Lower leg skin (tissue), 4 donors: ENCODE measurements at regions not wholly inside any gene's neighbourhood (a gene's known extent, or its start where the extent isn't known, plus 50 kb on each side); places are given as distances from the start of the nearest gene placed in this dataset.

ENCODE experiments used
- DNase-seq, 2 donors: peaks; one replicate each; pipeline ENCODE4 v3.0.0-alpha.2; 2019; ENCODE audit warnings: low spot score in 2 of 2
- H3K4me3 ChIP-seq: fragments of 200-600 bp; sonication (generic); 2 replicates; pipeline ENCODE4 v1.5.1; 2017; ENCODE audit warnings: mild to moderate bottlenecking, low read depth; ENCODE audit not compliant: poor library complexity, severe bottlenecking
- POLR2A ChIP-seq, 2 donors: fragments of 450-650 bp; IDR thresholded peaks; one replicate each; pipeline ENCODE4 v1.6.1; 2016 to 2017; ENCODE audit warnings: antibody characterized with exemption in 2 of 2, mild to moderate bottlenecking in 1 of 2, moderate library complexity in 1 of 2
- WGBS, 2 donors: methylation state at CpG; one replicate each; pipeline ENCODE4 v1.1.5; 2018; 5-methylcytosine and 5-hydroxymethylcytosine counted together
- intact Hi-C: fragments of 100-400 bp; cut with DNase I; formaldehyde crosslinking; loops from one replicate; pipeline ENCODE4 v1.15.0; 2023; ENCODE audit warnings: low total_unique reads
- TF ChIP-seq, protein P1 (sequence below), 3 donors: fragments of 450-650 bp; IDR thresholded peaks; one replicate each; pipeline ENCODE4 v1.5.1; 2016; ENCODE audit warnings: antibody characterized with exemption in 3 of 3, mild to moderate bottlenecking in 3 of 3, moderate library complexity in 2 of 3

DNA sequence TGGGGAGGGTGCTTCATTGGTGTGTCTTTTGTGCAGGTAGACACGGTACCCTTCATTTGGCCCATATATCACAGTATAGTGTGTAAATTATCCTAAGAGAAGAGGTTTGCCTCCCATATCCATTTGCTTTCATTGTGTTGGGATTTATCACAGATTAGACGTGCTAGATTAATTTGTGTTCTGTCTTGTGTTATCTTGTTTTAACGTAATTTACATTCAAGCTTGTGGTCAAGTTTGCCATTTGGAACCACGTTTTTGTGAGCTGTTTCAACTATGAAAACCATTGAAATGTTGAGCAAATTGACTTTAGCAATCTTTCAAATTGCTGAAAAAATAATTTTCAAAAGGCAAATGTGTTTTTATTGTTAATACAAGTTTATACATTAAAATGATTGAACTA is 1826.5 kb downstream of the SLITRK5 start:
- DNase-seq: no peak
- H3K4me3 ChIP-seq: no peak overlapping the region
- intact Hi-C loops: no loop called here
- 62 to 80% methylated on average over 4 of the region's 4 CpGs for WGBS, 2 donors
- TF ChIP-seq POLR2A (IDR thresholded peaks at IDR 0.05): no peak
- TF ChIP-seq, protein P1, sequence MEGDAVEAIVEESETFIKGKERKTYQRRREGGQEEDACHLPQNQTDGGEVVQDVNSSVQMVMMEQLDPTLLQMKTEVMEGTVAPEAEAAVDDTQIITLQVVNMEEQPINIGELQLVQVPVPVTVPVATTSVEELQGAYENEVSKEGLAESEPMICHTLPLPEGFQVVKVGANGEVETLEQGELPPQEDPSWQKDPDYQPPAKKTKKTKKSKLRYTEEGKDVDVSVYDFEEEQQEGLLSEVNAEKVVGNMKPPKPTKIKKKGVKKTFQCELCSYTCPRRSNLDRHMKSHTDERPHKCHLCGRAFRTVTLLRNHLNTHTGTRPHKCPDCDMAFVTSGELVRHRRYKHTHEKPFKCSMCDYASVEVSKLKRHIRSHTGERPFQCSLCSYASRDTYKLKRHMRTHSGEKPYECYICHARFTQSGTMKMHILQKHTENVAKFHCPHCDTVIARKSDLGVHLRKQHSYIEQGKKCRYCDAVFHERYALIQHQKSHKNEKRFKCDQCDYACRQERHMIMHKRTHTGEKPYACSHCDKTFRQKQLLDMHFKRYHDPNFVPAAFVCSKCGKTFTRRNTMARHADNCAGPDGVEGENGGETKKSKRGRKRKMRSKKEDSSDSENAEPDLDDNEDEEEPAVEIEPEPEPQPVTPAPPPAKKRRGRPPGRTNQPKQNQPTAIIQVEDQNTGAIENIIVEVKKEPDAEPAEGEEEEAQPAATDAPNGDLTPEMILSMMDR (IDR thresholded peaks at IDR 0.05): no peak

DNA sequence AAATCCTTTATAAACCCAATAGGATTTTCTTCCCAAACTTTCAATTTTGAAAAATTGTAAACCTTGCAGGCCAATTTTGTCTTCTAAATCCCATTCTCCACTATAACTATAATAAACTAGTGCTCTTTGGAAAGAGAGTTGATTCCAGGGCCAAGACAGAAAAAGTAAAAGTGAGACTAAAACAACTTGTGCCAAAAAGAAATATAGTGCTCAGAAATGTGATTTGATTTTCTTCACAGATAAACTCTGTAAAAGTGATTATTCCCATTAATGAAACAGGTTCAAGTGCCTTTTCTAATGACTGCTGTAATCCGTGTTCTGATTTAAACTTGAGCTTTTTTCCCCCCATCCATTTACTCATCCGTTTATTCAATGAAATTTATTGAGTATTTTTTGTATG is 1831.1 kb downstream of the SLITRK5 start:
- TF ChIP-seq POLR2A (IDR thresholded peaks at IDR 0.05): no peak
- TF ChIP-seq, protein P1 (IDR thresholded peaks at IDR 0.05): no peak
- no peak overlapping the region for H3K4me3 ChIP-seq
- intact Hi-C loops: no loop called here
- DNase-seq: no peak
- WGBS, 2 donors: 38 to 54% methylated on average over 2 of the region's 2 CpGs

DNA sequence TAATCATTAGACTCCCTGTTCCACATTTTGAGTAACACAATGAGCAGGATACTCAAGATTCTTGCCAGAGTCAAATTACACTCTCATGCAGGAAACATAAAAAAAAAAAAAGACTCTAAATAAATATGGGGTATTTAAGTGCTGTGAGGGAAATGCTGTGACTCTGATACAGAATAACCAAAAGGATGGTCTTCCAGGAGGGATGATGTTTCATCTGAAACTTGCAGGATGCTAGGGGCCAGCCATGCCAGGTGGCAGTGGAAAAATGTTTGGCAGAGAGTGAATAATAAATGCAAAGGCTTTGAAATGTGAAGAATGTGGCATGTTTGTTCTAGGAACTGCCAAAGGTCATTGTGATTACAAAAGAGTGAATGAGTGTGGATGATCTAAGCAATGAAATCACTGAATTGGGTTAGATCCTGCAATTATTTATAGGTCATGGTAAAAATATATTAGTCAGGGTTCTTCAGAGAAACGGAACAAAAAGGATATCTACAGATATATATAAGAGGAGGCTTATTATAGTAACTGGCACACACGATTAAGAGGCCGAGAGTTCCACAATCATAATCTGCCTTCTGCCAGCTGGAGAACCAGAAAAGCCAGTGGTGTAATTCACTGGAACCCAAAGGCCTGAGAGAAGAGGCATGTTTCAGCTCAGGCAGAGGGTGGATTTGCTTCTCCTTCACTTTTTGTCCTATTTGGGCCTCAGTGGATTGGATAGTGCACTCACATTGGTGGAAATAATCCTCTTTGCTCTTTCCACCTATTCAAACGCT is 1832.8 kb upstream of the MIR17HG start:
- TF ChIP-seq, protein P1 (IDR thresholded peaks at IDR 0.05): no peak
- TF ChIP-seq POLR2A (IDR thresholded peaks at IDR 0.05): no peak
- no peak overlapping the region for H3K4me3 ChIP-seq
- intact Hi-C loops: no loop called here
- 37 to 50% methylated on average over 4 of the region's 4 CpGs for WGBS, 2 donors
- DNase-seq: no peak

DNA sequence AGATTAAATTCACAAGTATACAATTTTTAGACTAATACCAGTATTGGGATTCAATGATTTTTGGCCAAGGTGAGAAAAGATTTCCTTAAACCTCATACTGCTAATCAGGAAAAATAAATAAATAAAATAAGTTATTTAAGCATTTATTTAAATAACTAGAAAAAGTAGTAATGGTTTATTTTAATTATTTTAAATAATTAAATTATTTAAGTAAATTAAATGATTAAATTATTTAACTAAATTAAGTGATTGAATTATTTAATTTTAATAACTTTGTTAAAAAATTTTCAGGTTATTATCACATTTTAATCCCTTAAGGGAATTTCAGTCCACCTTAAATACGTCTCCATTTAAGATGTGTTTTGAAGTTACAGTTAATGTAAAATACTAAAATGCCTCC is 1831.5 kb upstream of the MIR17HG start:
- H3K4me3 ChIP-seq: no peak overlapping the region
- intact Hi-C loops: no loop called here
- DNase-seq: no peak
- TF ChIP-seq POLR2A (IDR thresholded peaks at IDR 0.05): no peak
- TF ChIP-seq, protein P1 (IDR thresholded peaks at IDR 0.05): no peak
- 82 to 84% methylated on average over 1 of the region's 1 CpG for WGBS, 2 donors

DNA sequence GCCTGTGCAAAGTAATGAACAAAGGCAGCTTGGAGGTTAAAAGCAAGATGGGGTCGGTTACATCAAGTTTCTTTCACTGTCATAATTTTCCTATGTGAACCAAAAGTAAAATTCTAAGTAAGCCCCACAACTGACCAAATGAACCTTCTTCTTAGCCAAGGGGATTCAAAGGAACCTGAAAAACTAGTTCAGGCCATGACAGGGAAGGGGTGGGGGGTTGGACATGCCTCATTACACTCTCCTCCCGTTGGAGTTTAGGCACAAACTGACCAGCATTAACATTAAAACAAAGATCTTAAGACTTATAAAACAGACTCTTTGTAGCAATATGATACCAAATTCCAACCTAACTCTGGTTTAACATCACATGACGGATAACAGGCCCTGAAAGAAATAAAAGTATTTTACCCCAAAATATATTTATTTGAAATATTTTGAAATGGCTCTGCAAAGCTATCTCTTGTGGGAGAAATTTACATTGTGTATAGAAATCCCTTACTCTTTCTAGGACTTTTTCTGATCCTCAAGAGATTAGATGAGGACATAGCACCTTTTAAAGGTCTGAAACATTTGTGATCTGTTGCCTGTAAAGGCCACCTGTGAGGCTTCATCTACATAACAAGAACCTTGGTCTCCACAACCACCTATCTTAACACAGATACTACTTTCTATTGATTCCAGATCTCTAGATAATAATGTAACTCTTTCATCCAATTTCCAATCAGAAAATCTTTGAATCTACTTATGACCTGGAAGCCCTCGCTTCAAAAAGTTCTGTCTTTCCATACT is 1829.0 kb upstream of the MIR17HG start:
- intact Hi-C loops: no loop called here
- H3K4me3 ChIP-seq: no peak overlapping the region
- TF ChIP-seq, protein P1 (IDR thresholded peaks at IDR 0.05): no peak
- no peak for TF ChIP-seq POLR2A (IDR thresholded peaks at IDR 0.05)
- no peak for DNase-seq
- 77 to 78% methylated on average over 4 of the region's 4 CpGs for WGBS, 2 donors
